ENCODE measurements at regions not wholly inside any gene's neighbourhood (a gene's known extent, or its start where the extent isn't known, plus 50 kb on each side); places are given as distances from the start of the nearest gene placed in this dataset.
A peak's percentile ranks its signal among the peaks of the same experiment; 100 is the strongest.

DNA sequence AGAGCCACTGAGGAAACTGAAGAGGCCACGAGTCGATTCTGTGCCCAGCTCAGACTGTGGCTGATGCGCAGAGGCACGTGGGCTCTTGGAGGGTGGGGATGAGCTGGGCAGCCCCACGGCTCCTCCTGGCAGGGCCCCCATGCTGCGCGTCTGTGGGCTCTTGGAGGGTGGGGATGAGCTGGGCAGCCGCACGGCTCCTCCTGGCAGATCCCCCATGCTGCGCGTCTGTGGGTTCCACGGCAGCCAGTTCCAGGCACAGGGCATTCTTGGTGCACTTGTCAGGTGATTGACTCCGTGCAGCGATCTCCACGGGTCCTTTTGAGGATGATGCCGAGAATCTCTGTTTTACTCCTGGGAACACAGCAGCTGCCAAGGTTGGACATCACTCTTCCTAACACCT is 138.1 kb upstream of the ZNF236 start:
- no peak for DNase-seq

- DNase-seq = peak in 2 of 3 donors; percentile 19 to 68
These were observed 142.4 kb upstream of the ZNF236 start for GRCh38 chr18:76679945-76680344.

DNA sequence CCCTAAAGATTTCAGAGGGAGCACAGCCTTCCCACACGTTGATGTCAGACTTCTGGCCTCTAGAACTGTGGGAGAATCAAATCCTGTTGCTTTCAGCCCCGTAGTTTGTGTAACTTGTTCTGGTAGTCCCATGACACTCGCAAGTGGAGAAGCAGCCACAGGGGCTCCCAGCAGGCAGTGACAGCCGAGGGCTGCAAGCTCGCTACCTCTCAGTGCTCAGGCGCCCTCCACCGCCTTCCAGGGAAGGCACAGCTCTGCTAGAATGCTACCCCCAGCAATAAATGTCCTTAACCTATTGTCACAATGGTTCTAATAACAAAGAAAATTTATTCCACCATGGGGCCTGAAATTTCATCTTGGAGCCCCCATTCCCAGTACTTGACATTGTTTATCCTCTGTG is 143.1 kb upstream of the ZNF236 start:
- no peak for DNase-seq

- DNase-seq = no peak
These were observed 144.1 kb upstream of the ZNF236 start for GRCh38 chr18:76678248-76678647.

GRCh38 chr18:76674596-76674995 is 147.8 kb upstream of the ZNF236 start:
- no peak for DNase-seq

DNA sequence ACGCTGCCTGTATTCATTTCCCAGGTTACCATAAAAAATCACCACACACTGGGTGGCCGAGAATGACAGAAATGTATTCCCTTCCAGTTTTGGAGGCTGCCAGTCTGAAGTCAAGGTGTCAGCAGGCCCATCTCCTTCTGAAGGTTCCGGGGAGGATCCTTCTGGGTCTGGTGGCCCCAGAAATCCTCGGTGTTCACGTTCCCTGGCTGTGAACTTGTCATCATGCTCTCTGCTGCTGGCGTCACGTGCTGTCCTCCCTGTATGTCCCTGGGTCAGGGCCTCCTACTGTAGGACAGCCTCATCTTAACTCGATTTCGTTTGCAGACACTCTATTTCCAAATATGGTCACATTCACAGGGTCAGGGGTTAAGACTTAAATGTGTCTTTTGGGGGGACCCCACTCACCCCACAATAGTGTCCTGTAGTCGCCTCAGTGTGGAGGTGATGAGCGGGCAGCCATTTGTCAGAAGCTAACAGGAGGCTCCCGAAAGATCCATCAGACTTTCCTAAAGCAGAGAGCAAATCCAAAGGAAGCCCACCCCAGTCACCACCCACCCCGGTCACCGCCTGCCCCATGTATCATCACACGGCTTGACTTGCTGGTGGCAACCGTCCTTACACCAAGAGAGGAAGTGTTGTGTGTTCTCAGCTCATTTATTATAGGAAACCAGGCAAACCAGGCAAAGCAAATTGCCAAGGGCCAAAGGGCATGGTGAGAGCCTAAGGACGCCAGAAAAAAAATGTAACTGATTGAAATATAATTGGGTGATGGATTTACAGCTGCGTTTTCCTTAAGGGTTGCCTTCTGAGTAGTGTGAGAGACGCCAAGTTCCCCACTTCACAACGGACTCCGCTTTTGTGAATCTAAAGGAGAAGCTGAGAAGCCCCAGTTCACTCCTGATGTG is 148.8 kb upstream of the ZNF236 start:
- no peak for DNase-seq

DNA sequence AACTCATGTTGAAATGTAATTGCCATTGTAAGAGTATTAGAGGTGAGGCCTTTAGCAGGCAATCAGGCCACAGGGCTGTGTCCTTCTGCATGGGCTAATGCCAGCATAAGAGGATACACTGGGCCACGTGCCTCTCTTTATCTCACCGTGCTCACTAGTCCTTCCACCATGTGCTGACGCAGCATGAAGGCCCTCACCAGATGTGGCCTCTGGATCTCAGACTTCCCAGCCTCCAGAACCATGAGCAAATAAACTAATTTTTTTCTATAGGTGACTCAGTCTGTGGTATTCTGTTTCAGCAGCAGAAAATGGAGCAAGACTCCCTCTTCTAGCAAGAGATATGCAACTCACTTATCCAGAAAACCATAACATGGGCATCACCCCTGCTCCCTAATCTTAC is 149.7 kb upstream of the ZNF236 start:
- no peak for DNase-seq

GRCh38 chr18:76670564-76671288 is 151.6 kb upstream of the ZNF236 start:
- peak; percentile 21 to 84 (median 81) for DNase-seq

GRCh38 chr18:76668546-76668945 is 153.8 kb upstream of the ZNF236 start:
- no peak for DNase-seq

- no peak for DNase-seq
These were observed 154.2 kb upstream of the ZNF236 start for GRCh38 chr18:76668119-76668518.

DNA sequence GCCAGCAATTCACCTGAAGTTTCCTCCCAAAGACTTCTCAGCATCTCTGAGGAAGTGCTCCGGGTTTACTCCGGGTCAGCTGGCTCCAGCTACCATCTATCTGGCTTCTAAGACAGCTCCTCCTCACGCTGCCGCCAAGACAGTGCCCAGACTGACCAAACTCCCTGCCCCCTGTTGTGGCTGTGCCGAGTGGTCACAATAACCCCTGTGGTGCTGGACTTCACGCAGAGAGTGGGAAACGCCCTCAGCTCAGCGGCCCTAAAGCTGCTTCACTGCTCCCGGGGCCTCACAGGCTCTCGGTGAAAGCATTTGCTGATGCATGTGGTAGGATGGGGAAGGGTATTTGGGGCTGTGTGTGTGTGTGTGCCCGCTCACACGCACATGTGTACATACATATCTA is 154.8 kb upstream of the ZNF236 start:
- no peak for DNase-seq

GRCh38 chr18:76662626-76663025 is 159.7 kb upstream of the ZNF236 start:
- DNase-seq = no peak

- no peak for DNase-seq
These were observed 161.7 kb upstream of the ZNF236 start for GRCh38 chr18:76660571-76661192.

GRCh38 chr18:76658627-76659026 is 163.6 kb upstream of the ZNF516 start:
- no peak for DNase-seq

GRCh38 chr18:76657911-76658470 is 162.9 kb upstream of the ZNF516 start:
- DNase-seq = no peak

- peak in 1 of 3 donors; percentile 45 for DNase-seq
These were observed 162.1 kb upstream of the ZNF516 start for GRCh38 chr18:76656925-76657827.

GRCh38 chr18:76654577-76654976 is 159.5 kb upstream of the ZNF516 start:
- DNase-seq = no peak

DNA sequence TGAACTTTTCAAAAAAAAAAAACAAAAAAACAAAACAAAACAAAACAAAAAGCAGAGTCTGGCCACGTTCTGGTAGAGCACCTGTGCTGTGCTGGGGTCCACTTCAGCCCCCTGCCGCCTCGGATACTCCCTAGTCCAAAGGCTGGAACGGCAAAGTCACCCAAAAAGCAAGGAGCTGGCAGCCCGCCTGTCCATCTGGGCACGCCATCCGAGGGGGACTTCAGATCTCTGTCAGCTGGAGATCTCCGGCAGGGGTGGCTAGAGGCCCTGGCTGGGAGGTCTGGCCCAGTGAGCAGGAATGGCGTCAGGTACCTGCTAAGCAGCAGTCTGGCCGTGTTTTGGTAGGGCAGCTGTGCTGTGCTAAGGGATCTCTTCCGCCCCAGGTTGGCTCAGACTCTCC is 152.3 kb upstream of the ZNF516 start:
- DNase-seq = no peak

GRCh38 chr18:76644580-76644979 is 149.5 kb upstream of the ZNF516 start:
- no peak for DNase-seq

DNA sequence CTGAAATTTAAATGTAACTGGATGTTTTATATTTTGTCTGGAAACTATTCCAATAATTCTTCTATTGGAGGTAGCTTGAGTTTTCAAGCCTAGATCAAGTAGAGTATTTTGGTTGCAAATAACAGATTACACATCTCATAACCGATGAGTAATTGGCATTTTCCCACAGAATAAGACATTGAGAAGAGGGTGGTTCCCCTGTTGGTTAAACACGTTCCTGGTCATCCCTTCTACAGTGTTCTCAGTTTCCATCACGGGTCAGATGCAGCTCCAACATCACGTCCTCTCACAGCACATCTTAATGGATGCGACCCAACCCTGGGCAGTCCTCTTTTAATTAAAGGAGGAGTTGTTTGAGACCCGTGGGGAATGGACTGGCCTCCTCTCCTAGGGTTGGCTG is 149.0 kb upstream of the ZNF516 start:
- no peak for DNase-seq

DNA sequence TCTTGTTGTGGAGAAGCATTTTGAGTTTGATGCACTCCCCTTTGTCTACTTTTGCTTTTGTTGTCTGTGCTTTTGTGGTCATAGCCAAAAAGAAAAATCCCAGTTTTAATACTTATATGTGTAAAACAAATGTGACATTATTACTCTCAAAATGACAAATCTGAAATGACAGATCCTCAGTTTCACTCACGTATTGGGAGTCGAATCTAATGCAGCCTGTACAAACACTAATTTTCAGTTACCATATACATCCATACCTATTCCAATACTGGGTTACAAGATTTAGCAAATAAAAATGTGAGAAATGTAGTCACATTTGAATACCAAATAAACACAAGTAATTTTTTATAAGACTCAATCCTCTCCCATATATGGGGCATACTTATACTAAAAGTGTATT is 148.2 kb upstream of the ZNF516 start:
- no peak for DNase-seq
